OCI-M2 (cell line): ENCODE measurements at regions not wholly inside any gene's neighbourhood (a gene's known extent, or its start where the extent isn't known, plus 50 kb on each side); places are given as distances from the start of the nearest gene placed in this dataset.

Experiments used
- DNase-seq: peaks from one replicate; lab custom pipeline; 2025; ENCODE audit not compliant: unreplicated experiment; lab: John Stamatoyannopoulos, UW

DNA sequence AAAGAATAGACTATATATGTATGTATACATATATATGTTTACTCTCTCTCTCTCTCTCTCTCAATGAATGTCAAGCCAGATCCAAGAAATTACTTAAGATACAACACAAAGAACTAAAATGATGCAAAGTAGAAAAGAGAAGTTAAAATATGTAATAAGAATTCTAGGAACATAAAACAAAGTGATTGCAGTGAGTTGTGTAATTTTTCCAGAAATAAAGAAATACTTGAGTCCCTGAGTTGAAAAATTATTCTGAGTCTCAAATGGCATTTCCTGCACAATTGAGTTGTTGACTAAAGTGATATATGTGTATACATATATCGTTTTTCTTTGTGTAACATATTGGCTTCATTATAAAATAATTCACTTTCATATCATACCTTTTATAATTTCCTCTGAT, 262.4 kb downstream of the INSIG2 start:
- no peak for DNase-seq

DNA sequence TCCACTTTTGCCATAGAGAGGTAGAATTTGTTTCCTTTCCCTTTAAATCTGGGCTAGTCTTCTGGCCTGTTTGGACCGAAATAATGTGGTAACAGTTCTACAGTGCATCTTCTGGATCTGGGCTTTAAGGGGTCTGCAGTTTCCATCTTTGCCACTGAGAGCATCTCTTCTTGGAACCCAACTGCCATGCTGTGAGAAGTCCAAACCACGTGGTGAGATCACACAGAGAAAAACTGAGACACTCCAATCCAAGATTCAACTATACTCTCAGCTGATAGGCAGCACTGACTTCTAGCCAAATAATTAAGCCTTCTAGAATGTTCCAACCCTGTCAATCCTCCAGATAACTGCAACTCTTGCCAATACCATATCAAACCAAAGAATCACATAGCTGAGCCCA, 261.1 kb downstream of the INSIG2 start:
- no peak for DNase-seq

DNA sequence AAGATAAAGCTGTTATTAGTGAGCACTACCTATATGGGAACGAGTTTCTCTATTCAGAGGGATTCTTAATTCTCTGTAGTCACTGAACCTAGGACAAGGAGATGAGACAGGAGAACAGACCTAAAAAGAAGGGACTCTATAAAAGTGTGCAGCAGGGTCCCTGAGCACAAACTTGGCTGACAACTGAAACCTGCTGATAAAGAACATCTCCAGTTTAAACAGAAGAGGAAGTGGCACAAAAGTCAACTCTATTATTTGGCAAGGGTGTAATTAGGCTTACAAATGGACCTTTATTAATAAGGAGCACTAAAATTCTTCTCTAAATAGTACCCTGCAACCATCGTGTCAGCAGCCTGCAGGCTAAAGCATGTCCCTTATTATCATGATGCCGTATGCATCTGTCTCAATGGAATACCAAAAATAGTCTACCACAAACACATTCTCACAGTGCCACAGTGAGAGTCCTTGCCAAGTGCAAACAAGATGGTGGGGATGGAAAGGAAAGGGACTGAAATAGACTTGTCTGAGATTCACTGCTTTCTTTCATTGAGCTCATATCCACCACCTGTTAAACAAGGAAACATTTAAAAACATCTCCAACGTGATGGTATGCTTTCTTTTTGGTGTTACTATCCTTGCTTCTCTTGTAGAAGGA, 260.2 kb downstream of the INSIG2 start:
- no peak for DNase-seq

DNA sequence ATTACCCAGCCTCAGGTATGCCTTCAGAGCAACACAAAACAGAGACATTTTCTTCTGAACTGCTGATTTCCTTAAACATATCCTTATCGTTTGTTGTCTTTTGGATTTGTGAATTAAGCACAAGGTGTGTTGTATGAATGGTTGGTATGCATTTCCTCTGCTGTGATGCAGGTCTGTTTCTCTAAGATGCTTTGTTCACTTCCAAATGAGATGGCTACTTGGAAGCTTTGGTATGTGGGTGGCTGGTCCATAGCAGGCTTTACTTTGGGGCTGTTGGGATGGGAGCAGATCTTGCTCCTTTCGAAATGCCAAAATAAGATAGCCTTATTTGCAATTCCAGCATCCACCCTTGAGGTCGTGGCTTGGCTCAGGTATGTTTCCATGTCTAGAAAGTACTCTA, 257.2 kb downstream of the INSIG2 start:
- DNase-seq = no peak

DNA sequence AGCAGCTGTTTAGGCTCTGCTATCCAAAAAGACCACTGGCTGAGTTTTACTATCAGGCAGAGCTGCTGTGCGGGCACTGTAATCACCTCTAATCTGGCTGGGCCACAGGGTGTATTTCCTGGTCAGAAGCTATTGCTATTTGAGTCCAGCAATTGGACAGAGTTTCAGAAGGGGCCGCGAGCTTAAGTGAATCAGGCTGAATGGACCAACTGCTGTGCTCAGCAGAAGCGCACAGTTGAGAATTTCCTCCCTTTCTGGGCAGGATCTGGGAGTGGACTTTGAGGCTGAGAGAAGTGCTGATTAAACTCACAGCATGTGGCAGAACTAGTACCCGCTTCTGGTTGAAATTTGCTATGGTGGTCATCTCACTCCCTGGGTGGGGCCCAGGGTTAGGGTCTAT, 251.8 kb downstream of the INSIG2 start:
- no peak for DNase-seq

DNA sequence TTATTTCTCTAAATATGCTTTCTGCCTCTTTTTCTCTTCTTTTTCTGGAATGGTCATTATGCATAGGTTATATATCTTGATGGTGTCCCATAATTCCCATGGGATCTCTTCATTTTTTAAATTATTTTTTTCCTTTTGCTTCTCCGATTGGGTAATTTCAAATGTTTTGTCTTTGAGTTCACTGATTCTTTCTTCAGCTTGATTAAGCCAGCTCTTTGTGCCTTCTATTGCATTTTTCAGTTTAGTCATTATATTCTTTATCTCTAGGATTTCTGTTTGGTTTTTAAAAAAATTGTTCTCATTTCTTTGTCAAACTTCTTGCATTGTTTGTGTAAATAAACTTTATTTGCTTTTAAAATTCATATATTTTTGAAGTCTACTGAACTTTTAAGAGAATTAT, 251.1 kb downstream of the INSIG2 start:
- no peak for DNase-seq

DNA sequence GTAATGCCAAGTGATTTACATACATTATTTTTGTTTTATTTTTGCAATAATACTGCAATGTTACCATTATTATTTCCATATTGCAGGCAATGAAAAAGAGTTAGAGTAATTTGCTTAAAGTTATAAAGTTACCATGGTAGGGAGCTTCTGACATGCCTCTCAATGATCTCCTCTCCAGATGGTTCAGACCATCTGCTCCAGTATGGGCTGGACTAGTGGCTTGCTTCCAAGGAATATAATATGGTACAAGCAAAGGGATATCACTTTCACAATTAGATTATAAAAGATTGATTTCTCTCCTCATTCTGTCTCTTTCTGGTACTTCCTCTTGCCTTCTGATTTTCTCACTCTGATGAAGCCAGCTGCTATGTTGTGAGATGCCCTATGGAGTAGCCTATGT, 245.4 kb downstream of the INSIG2 start:
- no peak for DNase-seq

DNA sequence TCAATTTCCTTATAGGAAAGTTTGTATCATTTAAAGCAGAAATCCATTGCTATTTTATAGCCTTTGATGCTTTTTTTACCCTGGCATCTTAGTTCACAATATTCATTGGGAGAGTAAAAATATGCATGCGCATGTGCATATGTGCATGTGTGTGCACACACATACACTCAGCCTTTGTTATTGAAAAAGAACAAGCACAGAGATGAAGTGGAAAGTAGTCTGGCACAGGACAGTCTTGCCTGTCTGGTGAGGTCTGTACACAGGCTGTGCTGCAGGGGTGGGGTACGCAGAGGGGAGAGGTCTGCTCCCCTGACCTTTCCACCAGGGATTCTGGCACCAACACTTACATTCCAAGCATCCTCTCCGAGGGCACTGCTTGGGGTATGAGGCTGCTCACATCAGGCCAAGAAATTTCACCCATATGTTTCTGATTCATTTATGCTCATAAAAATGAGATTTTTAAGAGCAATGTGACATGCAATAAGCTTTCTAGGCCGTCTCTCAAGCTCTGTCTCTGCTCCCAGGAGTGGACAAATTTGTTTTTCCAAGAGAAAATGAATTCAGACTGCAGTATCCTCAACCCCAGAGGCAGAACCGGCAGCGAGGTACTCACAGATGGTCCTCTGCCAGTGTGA, 237.2 kb downstream of the INSIG2 start:
- DNase-seq = no peak

DNA sequence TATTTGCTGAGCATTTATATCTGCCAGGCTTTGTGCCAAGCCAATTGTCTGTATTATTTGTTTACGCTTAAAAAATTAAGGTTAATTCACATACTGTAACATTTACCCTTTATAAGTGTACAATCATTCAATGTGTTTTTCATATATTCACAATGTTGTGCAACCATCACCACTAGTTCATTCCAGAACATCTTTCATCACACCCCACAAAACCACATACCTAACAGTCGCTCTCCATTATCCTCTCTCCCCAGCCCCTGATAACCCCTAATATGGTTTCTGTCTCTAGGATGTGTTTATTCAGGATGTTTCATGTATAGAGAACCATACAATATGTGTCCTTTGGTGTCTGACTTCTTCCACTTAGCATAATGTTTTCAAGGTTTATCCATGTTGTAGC, 234.1 kb downstream of the INSIG2 start:
- no peak for DNase-seq

DNA sequence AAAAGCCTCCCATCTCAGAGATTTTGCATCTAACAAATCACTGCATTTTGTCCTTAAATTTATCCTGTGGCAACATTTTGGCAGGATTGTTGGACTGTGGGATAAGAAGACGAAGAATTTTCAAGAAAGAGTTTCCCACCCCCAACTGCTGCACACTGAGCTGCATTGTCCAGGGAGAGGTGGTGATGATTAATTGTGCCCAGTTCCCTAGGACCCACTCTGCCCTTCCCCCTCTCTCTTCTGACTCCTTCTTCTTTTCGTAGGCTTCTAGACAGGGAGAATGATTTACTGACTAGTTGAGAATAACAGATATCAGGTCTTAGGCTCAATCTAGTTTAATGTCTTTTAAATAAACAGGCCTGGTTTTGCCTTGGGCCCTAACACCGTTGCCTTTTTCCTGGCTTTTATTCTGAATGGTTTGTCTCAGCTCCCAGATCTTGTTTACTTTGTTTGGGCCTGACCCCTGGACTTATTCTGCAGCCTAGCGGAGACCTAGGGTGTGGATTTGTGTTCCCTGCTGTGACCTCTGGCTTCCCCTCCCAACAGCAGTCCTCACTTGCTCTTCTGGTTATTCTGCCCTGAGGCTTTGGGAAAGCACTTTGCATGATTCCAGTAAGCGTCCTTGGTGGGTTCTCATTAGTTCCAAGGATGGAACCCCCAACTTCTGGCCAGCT, 233.3 kb downstream of the INSIG2 start:
- DNase-seq = no peak

DNA sequence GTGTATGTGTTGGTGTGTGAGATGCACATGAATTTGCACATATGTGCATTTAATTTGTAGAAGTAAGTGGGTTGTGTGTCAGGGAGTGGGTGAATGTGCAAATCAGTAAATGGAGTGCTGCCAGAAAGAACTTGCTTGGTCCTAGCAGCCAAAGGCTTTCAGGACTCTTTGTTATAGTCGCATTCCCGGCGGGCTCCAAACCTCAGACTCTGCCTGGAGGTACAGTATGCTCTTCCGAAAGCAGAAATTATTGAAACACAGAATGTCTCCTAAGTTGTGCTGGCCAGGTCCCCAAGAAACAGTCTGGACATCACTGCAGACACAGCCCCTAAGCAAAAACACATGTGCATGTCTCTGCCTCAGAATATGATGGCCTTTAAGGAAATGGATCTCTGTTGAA, 232.4 kb downstream of the INSIG2 start:
- no peak for DNase-seq

DNA sequence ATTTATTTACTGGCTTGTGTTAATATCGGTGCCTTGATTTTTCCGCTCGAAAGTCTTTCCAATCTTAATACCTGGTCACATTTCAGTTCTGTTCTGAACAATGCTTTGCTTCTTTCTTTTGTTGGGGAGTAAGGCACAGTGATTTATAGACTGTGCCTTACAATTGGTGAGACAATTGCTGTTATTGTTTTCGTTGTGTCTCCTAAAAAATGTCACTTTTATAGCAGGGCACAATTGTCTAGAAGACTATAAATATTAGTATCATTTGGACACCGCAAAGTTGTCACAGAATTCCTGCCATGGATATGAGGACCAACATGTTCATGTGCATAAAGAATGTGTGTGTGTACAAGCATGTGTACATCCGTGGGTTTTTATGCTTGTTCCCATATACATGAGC, 231.9 kb downstream of the INSIG2 start:
- no peak for DNase-seq

DNA sequence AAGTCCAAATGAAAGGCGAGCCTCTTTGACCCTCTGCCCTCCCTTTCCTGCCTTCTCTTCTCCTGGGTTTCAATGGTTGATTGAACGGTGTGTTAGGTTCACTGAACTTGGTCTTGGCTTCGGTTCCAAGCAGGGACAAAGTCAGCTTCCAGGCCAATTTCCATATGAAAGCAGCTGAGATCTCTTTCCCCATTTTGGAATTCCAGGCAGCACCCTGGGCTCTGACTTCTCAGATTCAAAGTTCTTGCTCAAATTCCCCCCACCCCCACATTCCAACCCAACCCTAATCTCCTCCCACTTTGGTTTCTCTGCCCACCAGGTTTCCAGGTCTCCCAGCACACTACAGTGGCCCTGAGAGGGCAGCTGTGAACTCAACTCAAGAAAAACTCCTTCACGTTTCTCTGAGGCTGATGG, 231.0 kb downstream of the INSIG2 start:
- DNase-seq = no peak

DNA sequence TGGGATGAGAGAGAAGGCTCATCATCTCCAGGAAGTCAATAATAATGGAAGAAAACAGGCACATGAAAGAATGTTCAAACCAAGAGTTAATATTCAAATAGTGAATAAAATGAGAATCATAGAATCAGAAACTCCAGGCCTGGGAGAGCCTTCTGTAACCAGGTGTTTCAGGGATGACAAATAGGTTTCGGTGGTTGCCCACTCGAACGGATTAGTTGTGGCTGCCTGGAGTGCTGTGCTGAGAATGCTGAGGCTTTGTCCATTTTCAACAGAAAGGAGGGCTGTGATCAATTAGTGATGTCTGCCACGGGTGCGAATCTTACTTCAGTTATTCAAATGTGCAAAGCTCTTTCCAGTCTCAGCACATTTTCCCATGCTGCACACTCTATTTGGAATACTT, 227.3 kb downstream of the INSIG2 start:
- DNase-seq = no peak

DNA sequence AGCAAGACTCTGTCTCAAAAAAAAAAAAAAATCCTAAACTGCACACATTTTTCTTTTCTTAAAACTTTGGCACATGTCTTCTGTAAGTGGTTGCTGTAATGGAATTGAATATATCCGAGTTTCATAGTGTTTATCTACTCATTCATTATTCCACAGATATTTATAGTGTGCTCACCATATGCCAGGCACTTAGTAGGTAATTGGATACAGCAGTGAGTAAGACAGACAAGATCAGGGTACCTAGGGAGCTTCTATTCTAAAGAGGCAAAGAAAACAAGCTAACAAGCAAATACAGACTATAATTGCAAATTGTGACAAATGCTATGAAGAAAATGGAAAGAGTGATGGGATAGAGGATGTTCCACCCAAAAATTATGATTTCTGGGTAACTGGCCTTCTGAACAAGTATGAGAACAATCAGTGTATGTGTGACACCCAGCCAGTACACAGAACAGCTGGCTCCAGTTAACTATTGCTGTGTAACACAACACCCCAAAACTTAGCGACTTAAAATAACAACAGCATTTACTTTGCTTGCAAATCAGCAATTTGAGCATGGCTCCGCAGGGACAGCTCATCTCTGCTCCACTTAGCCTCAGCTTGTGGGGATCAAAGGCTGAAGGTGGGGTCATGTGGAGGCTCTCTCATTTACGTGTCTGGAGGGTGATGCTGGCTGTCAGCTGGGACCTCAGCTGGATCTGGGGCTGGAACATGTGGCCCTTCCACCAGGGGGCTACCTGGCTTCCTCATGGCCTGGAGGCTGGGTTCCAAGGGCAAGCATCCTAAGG, 224.9 kb downstream of the INSIG2 start:
- no peak for DNase-seq

DNA sequence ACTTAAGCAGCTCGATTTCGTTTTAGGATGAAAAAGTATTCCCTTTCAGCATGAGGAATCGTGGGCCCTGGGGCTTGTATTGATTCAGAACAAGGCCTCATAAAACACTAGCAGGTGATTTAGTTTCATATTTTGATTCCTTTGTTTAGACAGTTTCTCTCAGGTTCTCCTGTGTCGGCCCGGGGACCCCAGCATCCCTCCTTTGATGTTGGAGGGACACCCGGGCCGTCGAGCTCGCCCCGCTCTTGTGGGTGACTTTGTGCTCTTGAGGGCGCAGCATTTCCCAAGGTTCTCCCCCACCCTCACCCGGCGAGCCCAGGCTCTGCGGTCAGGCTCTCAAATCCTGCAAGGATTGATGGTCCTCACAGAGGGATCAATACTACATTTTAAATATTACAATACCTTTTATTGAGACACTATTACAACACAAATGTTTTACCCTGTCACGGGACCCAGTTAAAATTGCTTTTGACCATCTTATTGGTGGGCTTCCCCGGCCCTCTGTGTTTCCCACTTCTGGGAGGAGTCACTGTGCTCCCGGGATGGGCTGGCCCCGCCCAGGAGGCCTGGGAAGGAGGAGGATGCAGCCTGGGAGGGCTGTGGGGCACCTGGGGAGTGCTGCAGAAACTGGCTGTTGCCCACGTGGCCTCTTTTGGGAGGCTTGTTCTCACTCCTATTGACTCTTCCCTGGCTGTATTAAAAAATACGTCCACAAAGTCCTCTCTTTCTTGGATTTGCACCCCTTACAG, 222.6 kb downstream of the INSIG2 start:
- DNase-seq = no peak

DNA sequence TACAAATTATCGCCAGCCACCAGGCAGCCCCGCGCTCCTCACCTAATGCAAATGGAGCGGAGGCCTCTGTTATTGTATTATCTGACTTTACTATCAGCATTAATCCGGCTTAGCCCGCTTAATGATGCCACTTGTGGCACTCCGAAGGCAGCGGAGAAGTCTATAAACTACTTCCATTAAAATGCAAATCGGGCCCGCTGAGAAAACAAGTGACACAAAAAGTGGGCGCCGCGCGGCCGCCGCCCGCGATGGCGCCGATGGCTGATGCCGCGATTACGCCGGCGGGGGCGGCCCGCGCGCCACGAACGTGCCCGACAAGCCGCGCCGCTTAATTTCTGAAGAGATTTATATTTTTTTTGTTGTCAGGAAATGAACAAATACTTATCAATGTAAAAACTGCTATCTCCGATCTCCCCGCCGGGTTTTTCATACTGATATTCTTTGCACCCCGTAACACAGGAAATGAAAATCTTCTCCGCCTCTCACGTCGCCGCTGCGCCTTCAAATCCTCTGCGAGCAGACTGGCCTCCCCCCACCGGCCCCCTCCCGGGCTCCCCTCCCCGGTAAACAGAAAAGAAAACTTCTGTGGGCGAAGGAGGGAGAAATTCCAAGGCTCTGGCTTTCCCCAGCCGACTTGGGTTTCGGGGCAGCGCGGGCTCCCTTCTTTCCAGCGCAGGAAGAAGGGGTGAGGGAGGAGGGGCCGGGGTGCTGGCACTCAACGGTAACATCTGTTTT, 221.8 kb downstream of the INSIG2 start:
- DNase-seq = no peak

DNA sequence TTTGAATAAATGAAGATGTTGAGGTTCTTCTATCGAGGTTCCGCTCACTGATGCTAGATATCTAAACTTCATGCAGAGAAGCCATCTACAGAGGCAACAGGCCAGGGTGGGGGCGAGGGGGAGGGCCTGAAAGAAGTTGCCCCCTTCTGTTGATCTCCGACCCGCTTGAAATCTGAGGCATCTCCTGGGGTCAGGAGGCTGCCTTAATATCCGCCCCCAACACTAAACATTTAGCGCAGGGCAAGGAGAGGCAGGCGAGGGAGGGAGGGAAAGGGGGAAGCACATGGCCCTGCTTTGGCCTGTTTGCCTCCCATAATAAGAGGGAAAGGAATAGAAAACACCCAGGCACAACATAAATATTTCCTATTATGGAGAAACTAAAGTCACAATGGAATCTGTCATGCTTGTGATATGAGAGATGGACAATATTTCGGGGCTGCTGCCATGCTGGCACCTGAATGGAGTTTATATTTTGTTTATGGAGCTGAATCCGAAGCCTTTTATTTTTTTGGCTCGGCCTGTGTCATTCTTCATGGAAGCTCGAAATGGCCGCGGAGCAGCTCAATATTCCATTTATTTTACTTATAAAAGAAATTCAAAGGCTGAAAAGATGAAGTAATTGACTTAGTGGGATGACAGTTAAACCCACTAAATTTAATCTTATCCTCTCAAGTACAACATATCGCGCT, 221.1 kb downstream of the INSIG2 start:
- no peak for DNase-seq

DNA sequence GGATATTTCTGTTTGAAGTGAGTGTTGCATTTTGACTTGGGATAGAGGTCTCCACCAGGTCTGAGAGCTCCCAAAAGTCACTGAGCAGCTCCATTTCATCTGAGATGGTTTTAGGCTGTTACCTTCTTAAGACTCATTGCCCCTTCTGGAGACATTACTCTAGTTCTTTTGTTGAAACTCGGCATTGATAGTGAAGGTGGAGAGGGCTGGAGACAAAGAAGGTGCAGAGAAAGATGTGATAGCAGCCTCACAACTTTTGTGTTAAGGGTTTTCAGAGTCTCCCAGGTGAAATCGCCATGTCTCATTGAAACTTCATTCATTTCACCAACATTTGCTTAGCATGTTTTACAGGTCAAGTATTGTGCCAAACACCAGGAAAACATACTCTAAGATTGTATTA, 219.6 kb downstream of the INSIG2 start:
- no peak for DNase-seq

DNA sequence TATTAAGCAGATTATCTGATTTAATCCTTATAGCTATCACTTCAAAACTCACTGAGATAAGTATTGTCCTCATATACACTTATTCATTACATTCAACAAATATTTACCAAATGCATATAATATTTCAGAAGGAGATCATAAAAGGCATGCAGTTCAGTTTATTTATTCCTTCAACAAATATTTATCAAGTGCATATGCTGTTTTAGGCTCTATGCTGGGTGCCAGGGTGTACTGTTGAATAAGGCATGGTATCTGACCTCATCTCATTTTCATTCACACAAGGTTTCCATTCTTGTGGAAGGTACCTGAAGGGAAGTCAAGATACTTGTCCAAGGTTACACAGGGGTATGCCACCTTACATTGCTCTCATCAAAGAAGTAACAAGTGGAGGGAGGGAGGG, 213.0 kb downstream of the INSIG2 start:
- no peak for DNase-seq
